T-cell (primary cell): ENCODE measurements at regions not wholly inside any gene's neighbourhood (a gene's known extent, or its start where the extent isn't known, plus 50 kb on each side); places are given as distances from the start of the nearest gene placed in this dataset.
A peak's percentile ranks its signal among the peaks of the same experiment; 100 is the strongest.

Experiments used
- ATAC-seq, 4 experiments: fragments of 200-7000 bp in 3 of 4; fragments of 150-1000 bp in 1 of 4; cut with Tn5 transposase; replicated peaks in 1 of 4; 1 replicate in 3 of 4; 2 replicates in 1 of 4; pipeline ENCODE4 v1.10.0; 2021; ENCODE audit warnings: moderate library complexity in 3 of 4, mild to moderate bottlenecking in 2 of 4, moderate number of reproducible peaks in 1 of 4
- CTCF ChIA-PET, 2 donors: fragments of 300-600 bp; sonication (Branson Sonifier 250); formaldehyde crosslinking; loops; one replicate each; lab custom pipeline; 2022; ENCODE audit warnings: antibody characterized with exemption in 2 of 2; lab: Charles Lee
- POLR2A ChIA-PET, 2 donors: fragments of 300-600 bp; sonication (Branson Sonifier 250); formaldehyde crosslinking; loops; one replicate each; lab custom pipeline; 2022; ENCODE audit warnings: antibody characterized with exemption in 2 of 2; lab: Charles Lee
- DNase-seq, 35 experiments: peaks; one replicate each; pipeline versions ENCODE4 v3.0.0 to v3.0.0-alpha.2; 2013 to 2023
- H3K27ac ChIP-seq: one replicate; pipeline ENCODE4 v1.5.1; 2013; ENCODE audit warnings: low read length
- H3K27me3 ChIP-seq, 2 experiments: replicated peaks in 1 of 2; 1 replicate in 1 of 2; 2 replicates in 1 of 2; pipeline versions ENCODE4 v1.6.1 to v1.7.0; 2013; ENCODE audit warnings: low read length in 1 of 2, mixed read lengths in 1 of 2; ENCODE audit not compliant: control insufficient read depth in 2 of 2, insufficient read depth in 2 of 2; ENCODE audit errors: extremely low read depth in 1 of 2
- H3K36me3 ChIP-seq, 2 donors: 1 replicate in 1 of 2; 2 replicates in 1 of 2; pipeline versions ENCODE4 v1.6.1 to v1.7.0; 2013; ENCODE audit warnings: low read length in 1 of 2; ENCODE audit not compliant: control insufficient read depth in 2 of 2, insufficient read depth in 1 of 2; ENCODE audit errors: extremely low read depth in 1 of 2
- H3K4me1 ChIP-seq, 2 experiments: 1 replicate in 1 of 2; 2 replicates in 1 of 2; pipeline versions ENCODE4 v1.6.1 to v1.7.0; 2013; ENCODE audit warnings: low read length in 2 of 2, mixed read lengths in 1 of 2; ENCODE audit not compliant: insufficient read depth in 2 of 2, control insufficient read depth in 1 of 2; ENCODE audit errors: extremely low read depth in 1 of 2
- H3K4me3 ChIP-seq, 2 donors: 1 replicate in 1 of 2; 2 replicates in 1 of 2; pipeline versions ENCODE4 v1.5.1 to v1.7.0; 2013; ENCODE audit warnings: mild to moderate bottlenecking in 2 of 2, low read length in 1 of 2, moderate library complexity in 1 of 2; ENCODE audit not compliant: control insufficient read depth in 1 of 2; ENCODE audit errors: extremely low read depth in 1 of 2
- H3K9me3 ChIP-seq: 2 replicates; pipeline ENCODE4 v1.7.0; 2013
- H3K27ac Mint-ChIP-seq, 2 donors: one replicate each; pipeline ENCODE4 v1.8.0; 2020 to 2021; ENCODE audit warnings: mild to moderate bottlenecking in 2 of 2, mixed read lengths in 2 of 2
- H3K27me3 Mint-ChIP-seq, 2 donors: one replicate each; pipeline ENCODE4 v1.8.0; 2021 to 2022; ENCODE audit warnings: mixed read lengths in 2 of 2
- H3K36me3 Mint-ChIP-seq: one replicate; pipeline ENCODE4 v1.8.0; 2021; ENCODE audit warnings: mixed read lengths
- H3K4me1 Mint-ChIP-seq, 3 donors: one replicate each; pipeline ENCODE4 v1.8.0; 2020 to 2022; ENCODE audit warnings: mixed read lengths in 3 of 3, mild to moderate bottlenecking in 1 of 3
- H3K4me3 Mint-ChIP-seq, 3 donors: one replicate each; pipeline ENCODE4 v1.8.0; 2020 to 2022; ENCODE audit warnings: mild to moderate bottlenecking in 3 of 3, mixed read lengths in 3 of 3, moderate library complexity in 3 of 3
- H3K9me3 Mint-ChIP-seq, 3 donors: one replicate each; pipeline ENCODE4 v1.8.0; 2020 to 2022; ENCODE audit warnings: mixed read lengths in 3 of 3
- WGBS: methylation state at CpG from one replicate; pipeline ENCODE4 v1.1.5; 2013; ENCODE audit warnings: missing lambda C conversion rate; ENCODE audit not compliant: insufficient coverage; 5-methylcytosine and 5-hydroxymethylcytosine counted together

DNA sequence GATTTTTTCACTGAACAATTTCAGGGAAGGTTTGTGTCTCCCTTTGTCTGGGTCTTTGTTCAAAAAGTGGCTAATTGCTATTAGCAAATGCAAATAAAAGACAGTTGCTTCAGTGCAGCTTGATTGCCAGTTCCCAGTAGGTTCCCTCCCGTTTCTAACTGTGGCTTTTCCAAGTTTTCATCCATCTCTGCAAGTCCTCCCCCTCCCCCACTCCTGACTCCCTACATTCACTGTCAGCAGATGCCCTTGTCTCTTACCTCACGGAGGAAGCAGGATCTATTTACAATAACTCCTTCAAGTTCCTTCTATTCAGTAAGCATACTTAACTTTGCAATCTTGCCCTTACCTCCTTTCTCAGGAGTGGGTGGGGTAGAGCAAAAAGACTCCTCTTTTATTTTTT lies 55.4 kb upstream of the SCEL start:
- H3K4me1 Mint-ChIP-seq: peaks cover 6 to 10% (median 10%) of the 10 kb centered on the region in 3 donors
- 73% methylated on average over 1 of the region's 2 CpGs for WGBS
- H3K27me3 Mint-ChIP-seq: no peaks in the 10 kb centered on the region
- peaks cover 0 to 3% of the 10 kb centered on the region in 2 experiments for H3K4me1 ChIP-seq
- POLR2A ChIA-PET: no interaction called here
- no peak overlapping the region for H3K4me3 Mint-ChIP-seq
- no peak overlapping the region for H3K4me3 ChIP-seq
- H3K36me3 ChIP-seq: no peaks in the 10 kb centered on the region
- DNase-seq (no peak), ATAC-seq (no peak)
- no peak overlapping the region for H3K27ac Mint-ChIP-seq
- CTCF ChIA-PET: interaction anchor here (0.5 to 1.1 kb wide), 6 partner anchors 20 to 252 kb away, joined by 3 to 4 read pairs (median 3); partner anchors contain the start of gene MYCBP2 (in 1 of the 2)
- H3K27ac ChIP-seq: no peak overlapping the region
- no peaks in the 10 kb centered on the region for H3K9me3 ChIP-seq
- H3K27me3 ChIP-seq: no peaks in the 10 kb centered on the region
- no peaks in the 10 kb centered on the region for H3K36me3 Mint-ChIP-seq
- no peaks in the 10 kb centered on the region for H3K9me3 Mint-ChIP-seq

DNA sequence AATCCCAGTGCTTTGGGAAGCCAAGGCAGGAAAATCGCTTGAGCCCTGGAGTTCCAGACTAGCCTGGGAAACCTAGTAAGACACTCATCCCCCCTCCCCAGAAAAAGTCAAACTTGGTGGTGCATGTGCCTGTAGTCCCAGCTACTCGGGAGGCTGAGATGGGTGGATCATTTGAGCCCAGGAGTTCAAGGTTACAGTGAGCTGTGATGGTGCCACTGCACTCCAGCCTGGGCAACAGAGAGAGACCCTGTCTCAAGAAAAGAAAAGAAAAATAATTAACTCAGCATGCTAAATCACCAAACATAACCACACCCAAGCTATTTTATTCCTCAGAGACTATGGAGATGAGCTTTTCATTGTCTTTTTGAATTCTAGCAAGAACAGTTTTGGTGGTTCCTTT lies 56.2 kb upstream of the SCEL start:
- H3K27ac Mint-ChIP-seq: peak overlapping the region in 1 of 2 donors; percentile 11
- POLR2A ChIA-PET: interaction anchor here (0.7 to 1.3 kb wide), 2 partner anchors 213 to 292 kb away, joined by 3 to 4 read pairs; no protein-coding TSS in a partner anchor

DNA sequence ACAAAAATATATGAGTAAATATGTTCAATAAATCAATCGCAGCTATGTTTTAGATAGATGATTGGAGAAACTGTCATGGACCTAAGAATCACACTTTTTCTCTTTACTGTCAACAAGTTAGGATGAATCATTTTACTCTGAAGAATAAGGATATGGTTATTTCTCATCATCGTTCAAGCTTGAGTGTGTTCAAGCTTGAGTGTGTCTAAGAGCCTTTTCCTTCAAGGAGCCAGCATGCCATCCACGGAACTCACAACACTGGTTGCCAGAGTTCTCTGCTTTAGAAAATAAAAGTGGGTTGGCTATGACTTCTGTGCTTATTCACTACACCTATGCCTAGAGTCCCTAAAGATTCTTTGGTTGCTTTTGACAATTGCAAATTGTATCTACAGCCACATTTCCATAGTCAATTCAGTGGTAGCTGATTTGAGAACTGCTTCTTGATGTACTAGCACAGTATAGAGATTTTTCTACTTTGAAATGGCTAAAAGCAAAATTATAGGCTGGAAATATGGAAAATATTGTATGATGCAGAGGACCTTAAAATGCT lies 58.1 kb upstream of the SCEL start:
- WGBS: no CpG with 5 or more reads among the region's 3 CpGs
- peak overlapping the region in 1 of 3 donors; percentile 75 for H3K4me3 Mint-ChIP-seq
- no peak overlapping the region for H3K27ac ChIP-seq
- no peak overlapping the region for H3K4me3 ChIP-seq
- no peaks in the 10 kb centered on the region for H3K36me3 Mint-ChIP-seq
- H3K4me1 ChIP-seq: peaks cover 0 to 3% of the 10 kb centered on the region in 2 experiments
- no peaks in the 10 kb centered on the region for H3K27me3 Mint-ChIP-seq
- ATAC-seq: no peak
- ChIA-PET POLR2A (interaction anchor here in 1 of 2 donors (0.6 kb wide), 1 partner anchor 239 kb away, joined by 3 read pairs; no protein-coding TSS in a partner anchor), CTCF (interaction anchor here (0.6 to 2.3 kb wide), 16 partner anchors 10 to 1159 kb away, joined by 3 to 35 read pairs (median 4); partner anchors contain the start of gene MYCBP2 (in 1 of the 2))
- H3K9me3 Mint-ChIP-seq: no peaks in the 10 kb centered on the region
- peaks cover 6 to 10% (median 10%) of the 10 kb centered on the region in 3 donors for H3K4me1 Mint-ChIP-seq
- no peak for DNase-seq
- no peaks in the 10 kb centered on the region for H3K27me3 ChIP-seq
- H3K9me3 ChIP-seq: no peaks in the 10 kb centered on the region
- no peak overlapping the region for H3K27ac Mint-ChIP-seq
- no peaks in the 10 kb centered on the region for H3K36me3 ChIP-seq

More for the DNA sequence above, 56.2 kb upstream of the SCEL start:
- DNase-seq: no peak
- Histone ChIP-seq H3K4me3 (no peak overlapping the region), H3K4me1 (peaks cover 0 to 3% of the 10 kb centered on the region in 2 experiments), H3K27ac (no peak overlapping the region), H3K27me3 (no peaks in the 10 kb centered on the region), H3K36me3 (no peaks in the 10 kb centered on the region), H3K9me3 (no peaks in the 10 kb centered on the region)
- CTCF ChIA-PET: interaction anchor here (0.6 to 2.3 kb wide), 20 partner anchors 10 to 1495 kb away, joined by 3 to 24 read pairs (median 4); no protein-coding TSS in a partner anchor
- H3K36me3 Mint-ChIP-seq: no peaks in the 10 kb centered on the region
- no CpG with 5 or more reads among the region's 2 CpGs for WGBS
- peaks cover 6 to 10% (median 10%) of the 10 kb centered on the region in 3 donors for H3K4me1 Mint-ChIP-seq
- ATAC-seq: no peak
- no peaks in the 10 kb centered on the region for H3K9me3 Mint-ChIP-seq
- H3K27me3 Mint-ChIP-seq: no peaks in the 10 kb centered on the region
- no peak overlapping the region for H3K4me3 Mint-ChIP-seq

DNA sequence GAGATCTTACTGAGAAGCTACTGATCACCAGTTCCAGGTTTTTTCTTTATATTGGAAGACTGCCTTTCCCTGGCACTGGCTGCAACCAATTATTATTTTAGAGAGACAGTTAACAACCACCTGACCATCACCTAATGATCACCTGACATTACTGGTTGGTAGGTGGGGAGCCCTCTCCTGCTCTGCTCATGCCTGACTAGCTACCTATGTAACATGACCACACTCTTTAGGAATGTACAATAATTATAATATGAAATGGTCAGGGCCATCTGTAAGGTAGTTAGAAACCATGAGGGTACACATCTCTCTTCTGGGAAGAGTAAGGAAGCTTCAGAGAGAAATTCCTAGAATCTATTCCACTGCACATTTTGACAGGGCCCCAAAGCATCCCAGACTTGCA lies 59.0 kb upstream of the SCEL start:
- Mint-ChIP-seq H3K27me3 (no peaks in the 10 kb centered on the region), H3K4me3 (no peak overlapping the region), H3K4me1 (peaks cover 6 to 10% (median 10%) of the 10 kb centered on the region in 3 donors), H3K27ac (no peak overlapping the region), H3K9me3 (no peaks in the 10 kb centered on the region), H3K36me3 (no peaks in the 10 kb centered on the region)
- ATAC-seq (no peak), DNase-seq (no peak)
- ChIA-PET CTCF (interaction anchor here in 1 of 2 donors (2.3 kb wide), 2 partner anchors 148 to 192 kb away, joined by 7 to 35 read pairs; partner anchors contain the start of gene MYCBP2), POLR2A (no interaction called here)
- Histone ChIP-seq H3K36me3 (no peaks in the 10 kb centered on the region), H3K27me3 (no peaks in the 10 kb centered on the region), H3K9me3 (no peaks in the 10 kb centered on the region), H3K4me1 (peaks cover 0 to 3% of the 10 kb centered on the region in 2 experiments), H3K4me3 (no peak overlapping the region), H3K27ac (no peak overlapping the region)

DNA sequence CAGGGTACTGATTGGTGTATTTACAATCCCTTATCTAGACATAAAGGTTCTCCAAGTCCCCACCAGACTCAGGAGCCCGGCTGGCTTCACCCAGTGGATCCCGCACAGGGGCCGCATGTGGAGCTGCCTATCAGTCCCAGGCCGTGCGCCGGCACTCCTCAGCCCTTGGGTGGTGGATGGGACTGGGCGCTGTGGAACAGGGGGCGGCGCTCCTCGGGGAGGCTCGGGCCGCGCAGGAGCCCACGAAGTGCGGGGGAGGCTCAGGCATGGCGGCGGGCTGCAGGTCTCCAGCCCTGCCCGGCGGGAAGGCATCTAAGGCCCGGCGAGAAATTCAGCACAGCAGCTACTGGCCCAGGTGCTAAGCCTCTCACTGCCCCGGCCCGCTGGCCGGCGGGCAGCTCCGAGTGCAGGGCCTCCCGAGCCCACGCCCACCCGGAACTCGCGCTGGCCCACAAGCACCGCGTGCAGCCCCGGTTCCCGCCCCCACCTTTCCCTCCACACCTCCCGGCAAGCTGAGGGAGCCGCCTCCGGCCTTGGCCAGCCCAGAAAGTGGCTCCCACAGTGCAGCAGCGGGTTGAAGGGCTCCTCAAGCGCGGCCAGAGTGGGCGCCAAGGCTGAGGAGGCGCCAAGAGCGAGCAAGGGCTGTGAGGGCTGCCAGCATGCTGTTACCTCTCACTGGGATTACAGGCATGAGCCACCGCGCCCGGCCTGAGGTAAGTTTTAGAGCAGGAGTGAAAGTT lies 60.0 kb upstream of the SCEL start:
- ATAC-seq (no peak), DNase-seq (no peak)
- H3K9me3 ChIP-seq: no peaks in the 10 kb centered on the region
- Mint-ChIP-seq H3K4me1 (peaks cover 6 to 10% (median 10%) of the 10 kb centered on the region in 3 donors), H3K4me3 (no peak overlapping the region), H3K9me3 (no peaks in the 10 kb centered on the region), H3K36me3 (no peaks in the 10 kb centered on the region), H3K27me3 (no peaks in the 10 kb centered on the region), H3K27ac (no peak overlapping the region)
- H3K4me3 ChIP-seq: no peak overlapping the region
- peaks cover 0 to 3% of the 10 kb centered on the region in 2 experiments for H3K4me1 ChIP-seq
- H3K27ac ChIP-seq: no peak overlapping the region
- CTCF ChIA-PET: interaction anchor here in 1 of 2 donors (0.6 kb wide), 1 partner anchor 204 kb away, joined by 9 read pairs; no protein-coding TSS in a partner anchor
- POLR2A ChIA-PET: interaction anchor here in 1 of 2 donors (0.5 kb wide), 1 partner anchor 387 kb away, joined by 3 read pairs; no protein-coding TSS in a partner anchor
- 97% methylated on average over 31 of the region's 47 CpGs for WGBS
- H3K27me3 ChIP-seq: no peaks in the 10 kb centered on the region
- no peaks in the 10 kb centered on the region for H3K36me3 ChIP-seq

DNA sequence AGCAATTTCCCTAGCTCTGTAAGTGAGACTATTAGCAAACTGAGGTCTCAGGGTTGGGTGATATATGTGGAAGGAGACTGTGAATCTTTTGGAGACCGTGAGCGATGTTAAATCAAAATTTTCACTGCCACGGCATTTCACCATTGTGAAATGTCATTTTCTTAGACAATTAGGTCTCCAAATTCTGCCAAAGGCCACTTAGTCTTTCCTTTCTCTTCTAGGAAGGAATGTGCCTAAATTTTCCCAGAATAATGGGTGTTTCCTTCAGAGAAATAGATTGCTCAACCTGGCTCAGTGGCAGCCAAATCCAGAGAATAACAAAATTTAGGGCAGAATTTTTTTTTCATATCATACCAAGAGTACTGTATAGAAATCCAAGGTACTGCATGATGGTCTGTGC lies 64.5 kb upstream of the SCEL start:
- Mint-ChIP-seq H3K4me3 (no peak overlapping the region), H3K9me3 (no peaks in the 10 kb centered on the region), H3K27ac (no peak overlapping the region), H3K36me3 (no peaks in the 10 kb centered on the region), H3K27me3 (no peaks in the 10 kb centered on the region), H3K4me1 (no peaks in the 10 kb centered on the region)
- Histone ChIP-seq H3K9me3 (no peaks in the 10 kb centered on the region), H3K27me3 (no peaks in the 10 kb centered on the region), H3K4me3 (no peak overlapping the region), H3K27ac (no peak overlapping the region), H3K36me3 (no peaks in the 10 kb centered on the region), H3K4me1 (no peaks in the 10 kb centered on the region)
- WGBS: no CpG with 5 or more reads among the region's 3 CpGs
- CTCF ChIA-PET: no interaction called here
- no peak for DNase-seq
- no peak for ATAC-seq
- POLR2A ChIA-PET: no interaction called here
